Osteocyte (in vitro differentiated cells): ENCODE measurements at regions not wholly inside any gene's neighbourhood (a gene's known extent, or its start where the extent isn't known, plus 50 kb on each side); places are given as distances from the start of the nearest gene placed in this dataset.

ENCODE experiments used
- DNase-seq: peaks from one replicate; pipeline ENCODE4 v3.0.0; 2021; ENCODE audit warnings: mixed read lengths; ENCODE audit not compliant: unreplicated experiment; ENCODE audit errors: extremely low spot score
- H3K27ac Mint-ChIP-seq: one replicate; pipeline ENCODE4 v1.8.0; 2021; ENCODE audit warnings: mild to moderate bottlenecking, mixed read lengths; ENCODE audit not compliant: unreplicated experiment
- H3K27me3 Mint-ChIP-seq: one replicate; pipeline ENCODE4 v1.8.0; 2021; ENCODE audit warnings: mixed read lengths; ENCODE audit not compliant: unreplicated experiment
- H3K36me3 Mint-ChIP-seq: one replicate; pipeline ENCODE4 v1.8.0; 2021; ENCODE audit warnings: mixed read lengths; ENCODE audit not compliant: unreplicated experiment
- H3K4me1 Mint-ChIP-seq: one replicate; pipeline ENCODE4 v1.8.0; 2021; ENCODE audit warnings: mixed read lengths; ENCODE audit not compliant: unreplicated experiment
- H3K4me3 Mint-ChIP-seq: one replicate; pipeline ENCODE4 v1.8.0; 2021; ENCODE audit warnings: mild to moderate bottlenecking, moderate library complexity, mixed read lengths; ENCODE audit not compliant: unreplicated experiment
- H3K9me3 Mint-ChIP-seq: one replicate; pipeline ENCODE4 v1.8.0; 2021; ENCODE audit warnings: mixed read lengths; ENCODE audit not compliant: unreplicated experiment
- TF ChIP-seq, protein P1 (sequence below): fragments of 200-600 bp; sonication (generic); IDR thresholded peaks from 2 replicates; pipeline ENCODE4 v1.5.0; 2021; ENCODE audit warnings: antibody characterized with exemption, mild to moderate bottlenecking, moderate library complexity

DNA sequence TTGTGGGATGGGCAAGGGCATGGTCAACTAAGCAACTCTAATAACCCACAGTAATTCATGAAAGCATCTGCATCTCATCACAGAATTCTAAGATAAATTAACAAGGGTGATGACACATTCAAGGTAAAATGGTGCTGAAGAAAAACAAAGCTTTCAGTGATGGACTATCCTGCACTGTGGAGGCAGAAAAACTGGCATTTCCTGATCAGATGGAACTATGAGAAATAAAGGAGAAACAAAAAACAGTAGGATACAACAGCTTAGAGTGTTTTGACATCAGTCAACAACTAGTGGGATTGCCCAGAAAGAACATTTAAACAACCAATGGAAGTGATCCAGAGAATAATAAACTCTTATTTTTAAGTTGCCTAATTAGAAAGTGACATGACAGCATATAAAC lies 327.0 kb downstream of the KLF5 start:
- no peak overlapping the region for H3K27ac Mint-ChIP-seq
- TF ChIP-seq, protein P1, sequence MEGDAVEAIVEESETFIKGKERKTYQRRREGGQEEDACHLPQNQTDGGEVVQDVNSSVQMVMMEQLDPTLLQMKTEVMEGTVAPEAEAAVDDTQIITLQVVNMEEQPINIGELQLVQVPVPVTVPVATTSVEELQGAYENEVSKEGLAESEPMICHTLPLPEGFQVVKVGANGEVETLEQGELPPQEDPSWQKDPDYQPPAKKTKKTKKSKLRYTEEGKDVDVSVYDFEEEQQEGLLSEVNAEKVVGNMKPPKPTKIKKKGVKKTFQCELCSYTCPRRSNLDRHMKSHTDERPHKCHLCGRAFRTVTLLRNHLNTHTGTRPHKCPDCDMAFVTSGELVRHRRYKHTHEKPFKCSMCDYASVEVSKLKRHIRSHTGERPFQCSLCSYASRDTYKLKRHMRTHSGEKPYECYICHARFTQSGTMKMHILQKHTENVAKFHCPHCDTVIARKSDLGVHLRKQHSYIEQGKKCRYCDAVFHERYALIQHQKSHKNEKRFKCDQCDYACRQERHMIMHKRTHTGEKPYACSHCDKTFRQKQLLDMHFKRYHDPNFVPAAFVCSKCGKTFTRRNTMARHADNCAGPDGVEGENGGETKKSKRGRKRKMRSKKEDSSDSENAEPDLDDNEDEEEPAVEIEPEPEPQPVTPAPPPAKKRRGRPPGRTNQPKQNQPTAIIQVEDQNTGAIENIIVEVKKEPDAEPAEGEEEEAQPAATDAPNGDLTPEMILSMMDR, result no peak
- no peak overlapping the region for H3K4me3 Mint-ChIP-seq

DNA sequence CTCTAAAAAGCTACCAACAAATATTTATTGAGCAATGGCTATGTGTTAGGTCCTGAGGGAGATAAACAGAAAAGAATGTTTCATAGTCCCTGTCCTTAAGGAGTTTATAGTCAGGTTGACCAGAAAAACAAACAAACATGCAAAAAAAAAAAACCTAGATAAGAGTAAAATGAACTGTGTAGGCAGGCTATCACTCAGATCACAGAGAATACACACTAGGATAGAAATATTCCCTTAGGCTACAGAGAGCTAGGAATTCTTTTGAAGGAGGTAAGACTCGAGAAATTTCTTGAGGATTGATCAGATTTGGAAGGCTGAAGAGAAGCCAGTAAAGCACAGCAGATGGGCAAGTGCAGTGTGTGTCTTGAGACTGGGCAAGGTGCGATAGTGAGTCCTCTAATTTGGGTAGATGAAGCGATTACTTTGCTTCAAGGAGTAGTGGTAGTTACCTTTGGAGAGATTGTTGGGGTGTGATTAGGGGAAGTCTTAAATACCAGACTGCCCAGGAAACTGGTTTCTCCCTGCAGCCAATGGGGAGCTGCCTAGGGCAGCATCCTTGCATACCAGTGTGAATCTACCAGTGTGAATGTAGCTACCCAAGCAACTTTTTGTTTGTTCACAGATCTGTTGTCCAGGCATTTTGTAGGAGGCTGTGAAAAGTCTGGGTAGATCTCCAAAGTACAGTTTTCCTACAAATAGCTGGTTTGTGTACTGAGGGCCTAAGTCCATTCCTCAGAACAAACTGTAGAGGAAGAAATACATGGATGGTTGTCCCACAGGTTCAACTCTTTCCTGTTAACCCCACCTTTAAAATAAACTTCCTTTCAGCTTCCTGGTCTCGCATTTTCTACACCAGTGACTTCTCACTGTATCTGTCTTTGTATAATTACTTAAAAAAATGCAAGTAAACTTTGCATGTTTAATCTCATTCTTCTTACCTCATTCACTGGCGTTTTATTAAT lies 314.1 kb downstream of the KLF5 start:
- no peaks in the 10 kb centered on the region for H3K27me3 Mint-ChIP-seq
- no peaks in the 10 kb centered on the region for H3K4me1 Mint-ChIP-seq
- H3K9me3 Mint-ChIP-seq, result no peaks in the 10 kb centered on the region
- TF ChIP-seq, protein P1, result no peak
- DNase-seq, result no peak
- H3K4me3 Mint-ChIP-seq, result no peak overlapping the region
- H3K27ac Mint-ChIP-seq, result no peak overlapping the region
- no peaks in the 10 kb centered on the region for H3K36me3 Mint-ChIP-seq

More for the DNA sequence above, 327.0 kb downstream of the KLF5 start:
- Mint-ChIP-seq H3K27me3 (peaks cover 5% of the 10 kb centered on the region), H3K9me3 (peaks cover 6% of the 10 kb centered on the region), H3K4me1 (no peaks in the 10 kb centered on the region), H3K36me3 (no peaks in the 10 kb centered on the region)
- no peak for DNase-seq

DNA sequence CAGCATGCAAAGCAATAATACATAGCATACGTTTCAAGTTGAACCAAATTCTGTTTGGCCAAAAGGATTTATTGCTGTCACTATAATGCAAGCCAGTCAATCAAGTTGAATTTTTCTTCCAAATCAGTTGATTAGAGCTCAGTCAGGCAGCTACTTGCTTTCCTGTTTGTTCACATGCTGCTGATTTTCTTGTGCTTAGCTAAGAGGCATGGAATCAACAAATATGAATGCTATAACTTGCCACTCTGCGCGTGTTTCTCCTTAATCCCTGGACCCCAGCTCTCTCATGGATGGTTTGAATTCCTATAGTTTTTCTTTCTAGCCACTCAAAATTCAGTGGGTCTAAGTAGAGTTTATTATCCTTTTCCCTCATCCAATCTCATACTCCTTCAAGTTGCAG lies 311.3 kb downstream of the KLF5 start:
- Mint-ChIP-seq H3K4me1 (no peaks in the 10 kb centered on the region), H3K36me3 (no peaks in the 10 kb centered on the region), H3K4me3 (no peak overlapping the region), H3K27me3 (no peaks in the 10 kb centered on the region), H3K9me3 (no peaks in the 10 kb centered on the region), H3K27ac (no peak overlapping the region)
- TF ChIP-seq, protein P1, result no peak
- DNase-seq, result no peak

DNA sequence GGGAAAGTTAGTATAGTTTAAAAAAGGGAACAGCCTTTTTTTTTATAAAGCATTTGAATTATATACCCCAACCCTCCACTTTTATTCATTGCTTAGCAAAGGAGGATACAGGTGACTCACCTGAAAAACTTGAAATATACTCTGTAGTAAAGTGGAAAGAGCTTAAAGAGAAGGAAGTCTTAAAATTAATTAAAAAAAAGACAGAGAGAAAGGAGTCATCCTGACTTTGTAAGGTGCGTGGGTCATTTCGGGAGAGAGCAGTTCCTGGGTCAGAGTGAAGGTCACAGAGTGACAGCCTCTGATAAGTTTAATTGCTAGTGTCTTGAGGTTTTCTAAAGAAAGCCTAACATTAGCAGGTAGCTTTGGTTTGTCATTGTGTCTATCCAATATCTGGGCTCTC lies 310.3 kb downstream of the KLF5 start:
- TF ChIP-seq, protein P1, result no peak
- H3K27me3 Mint-ChIP-seq, result no peaks in the 10 kb centered on the region
- H3K27ac Mint-ChIP-seq, result no peak overlapping the region
- H3K36me3 Mint-ChIP-seq, result no peaks in the 10 kb centered on the region
- H3K9me3 Mint-ChIP-seq, result no peaks in the 10 kb centered on the region
- no peak overlapping the region for H3K4me3 Mint-ChIP-seq
- DNase-seq, result no peak
- H3K4me1 Mint-ChIP-seq, result no peaks in the 10 kb centered on the region

DNA sequence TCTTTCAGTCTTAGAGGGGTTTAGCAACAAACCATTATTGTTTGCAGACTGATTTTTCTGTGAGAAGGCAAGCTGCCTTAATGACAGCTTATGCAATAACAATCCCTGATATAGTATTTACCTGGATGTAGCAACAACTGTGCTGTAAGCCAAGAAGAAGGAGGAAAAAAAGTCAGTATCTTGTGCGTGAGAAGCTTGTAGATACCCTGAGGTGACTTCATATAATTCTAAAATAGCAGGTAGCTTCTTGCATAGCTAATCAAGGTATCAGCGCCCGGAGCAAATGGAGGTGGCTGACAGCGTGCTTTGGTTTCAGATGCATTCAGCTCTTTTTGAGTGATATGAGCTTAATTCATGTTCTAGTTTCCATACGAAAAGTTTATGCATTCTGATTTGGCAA lies 309.8 kb downstream of the KLF5 start:
- Mint-ChIP-seq H3K27ac (no peak overlapping the region), H3K4me3 (no peak overlapping the region)
- DNase-seq, result no peak

More for the DNA sequence above, 309.8 kb downstream of the KLF5 start:
- Mint-ChIP-seq H3K9me3 (no peaks in the 10 kb centered on the region), H3K27me3 (no peaks in the 10 kb centered on the region), H3K36me3 (no peaks in the 10 kb centered on the region), H3K4me1 (no peaks in the 10 kb centered on the region)
- TF ChIP-seq, protein P1, result no peak
